Lung (tissue), 11 donors: ENCODE measurements at regions not wholly inside any gene's neighbourhood (a gene's known extent, or its start where the extent isn't known, plus 50 kb on each side); places are given as distances from the start of the nearest gene placed in this dataset.

Source experiments
- ATAC-seq: fragments of 200-7000 bp; cut with Tn5 transposase; one replicate; pipeline ENCODE4 v1.9.1; 2020; ENCODE audit warnings: moderate number of reproducible peaks; ENCODE audit not compliant: insufficient read depth, low FRiP score
- DNase-seq, 3 donors: peaks; one replicate each; pipeline ENCODE4 v3.0.0-alpha.2; 2013 to 2017
- H3K27ac ChIP-seq, 2 donors: one replicate each; pipeline ENCODE4 v1.5.1; 2013; ENCODE audit warnings: mild to moderate bottlenecking in 2 of 2, moderate library complexity in 2 of 2, control low read depth in 1 of 2, inconsistent platforms in 1 of 2, low read depth in 1 of 2, low read length in 1 of 2
- H3K27me3 ChIP-seq, 3 donors: one replicate each; pipeline ENCODE4 v1.5.1; 2013; ENCODE audit warnings: low read length in 2 of 3; ENCODE audit not compliant: control insufficient read depth in 3 of 3, insufficient read depth in 3 of 3
- H3K36me3 ChIP-seq, 4 donors: one replicate each; pipeline ENCODE4 v1.5.1; 2013; ENCODE audit warnings: low read length in 4 of 4, mild to moderate bottlenecking in 1 of 4, moderate library complexity in 1 of 4; ENCODE audit not compliant: control insufficient read depth in 4 of 4, insufficient read depth in 4 of 4
- H3K4me1 ChIP-seq, 5 donors: one replicate each; pipeline ENCODE4 v1.5.1; 2013; ENCODE audit warnings: low read length in 5 of 5, mild to moderate bottlenecking in 2 of 5, moderate library complexity in 1 of 5; ENCODE audit not compliant: control insufficient read depth in 5 of 5, insufficient read depth in 5 of 5
- H3K4me3 ChIP-seq: one replicate; pipeline ENCODE4 v1.5.1; 2013; ENCODE audit warnings: mild to moderate bottlenecking, control low read depth, moderate library complexity
- H3K9ac ChIP-seq, 2 donors: one replicate each; pipeline ENCODE4 v1.5.1; 2013; ENCODE audit warnings: low read length in 2 of 2, control low read depth in 1 of 2; ENCODE audit not compliant: insufficient read depth in 1 of 2
- H3K9me3 ChIP-seq, 4 donors: one replicate each; pipeline ENCODE4 v1.5.1; 2013; ENCODE audit warnings: low read length in 3 of 4, mild to moderate bottlenecking in 1 of 4, moderate library complexity in 1 of 4; ENCODE audit not compliant: control insufficient read depth in 4 of 4, insufficient read depth in 3 of 4
- CTCF ChIP-seq: IDR thresholded peaks from 2 replicates; pipeline ENCODE4 v1.5.1; 2012; ENCODE audit warnings: mild to moderate bottlenecking; ENCODE audit errors: control extremely low read depth, extremely low read depth
- WGBS, 2 donors: extraction: QIAGEN DNeasy Blood & Tissue Kit; methylation state at CpG; one replicate each; pipeline ENCODE4 v1.1.7; 2013; 5-methylcytosine and 5-hydroxymethylcytosine counted together
- donor health status: control.
- donor health status: control.
- donor health status: Bipolar disorder and iron deficiency.
- donor health status: healthy.
- donor health status: DM: yes; HTN: yes; CAD: no.

GRCh38 chr4:23368081-23368697, 521.7 kb downstream of the PPARGC1A start:
- no peak overlapping the region for H3K4me3 ChIP-seq
- H3K36me3 ChIP-seq, result no peaks in the 10 kb centered on the region
- DNase-seq (no peak), ATAC-seq (no peak)
- peaks cover 0 to 14% (median 3%) of the 10 kb centered on the region in 5 donors for H3K4me1 ChIP-seq
- peaks cover 0 to 2% (median 0%) of the 10 kb centered on the region in 4 donors for H3K9me3 ChIP-seq
- H3K27ac ChIP-seq, result no peak overlapping the region
- no peaks in the 10 kb centered on the region for H3K27me3 ChIP-seq
- no peak overlapping the region for H3K9ac ChIP-seq
- TF ChIP-seq CTCF, result no peak
- 69 to 80% methylated on average over 6 of the region's 6 CpGs for WGBS, 2 donors

- Histone ChIP-seq H3K9me3 (peaks cover 0 to 2% (median 0%) of the 10 kb centered on the region in 4 donors), H3K9ac (no peak overlapping the region), H3K4me3 (no peak overlapping the region), H3K36me3 (no peaks in the 10 kb centered on the region), H3K27ac (no peak overlapping the region), H3K4me1 (peaks cover 0 to 14% (median 3%) of the 10 kb centered on the region in 5 donors), H3K27me3 (no peaks in the 10 kb centered on the region)
- DNase-seq, result no peak
- 84 to 97% methylated on average over 1 of the region's 1 CpG for WGBS, 2 donors
- ATAC-seq, result no peak
- no peak for TF ChIP-seq CTCF
Observed at GRCh38 chr4:23366557-23366906, 523.3 kb downstream of the PPARGC1A start.

- H3K4me3 ChIP-seq, result no peak overlapping the region
- WGBS, 2 donors, result 72 to 84% methylated on average over 2 of the region's 2 CpGs
Observed at GRCh38 chr4:23365871-23366556, 523.8 kb downstream of the PPARGC1A start.

More at GRCh38 chr4:23365871-23366556, 523.8 kb downstream of the PPARGC1A start:
- ATAC-seq (no peak), DNase-seq (peak in 2 of 3 donors; percentile 56 to 57)
- Histone ChIP-seq H3K36me3 (no peaks in the 10 kb centered on the region), H3K27ac (no peak overlapping the region), H3K4me1 (peaks cover 0 to 14% (median 3%) of the 10 kb centered on the region in 5 donors), H3K9ac (no peak overlapping the region), H3K27me3 (no peaks in the 10 kb centered on the region), H3K9me3 (peaks cover 0 to 4% (median 0%) of the 10 kb centered on the region in 4 donors)
- TF ChIP-seq CTCF, result no peak
